GDM1 (cell line): ENCODE measurements at regions not wholly inside any gene's neighbourhood (a gene's known extent, or its start where the extent isn't known, plus 50 kb on each side); places are given as distances from the start of the nearest gene placed in this dataset.
A peak's percentile ranks its signal among the peaks of the same experiment; 100 is the strongest.

Experiments
- DNase-seq: peaks from one replicate; lab custom pipeline; 2025; lab: John Stamatoyannopoulos, UW

- no peak for DNase-seq
Observed at GRCh38 chr10:113259576-113260226, 293.2 kb upstream of the HABP2 start.

- no peak for DNase-seq
Observed at GRCh38 chr10:113261161-113261560, 291.7 kb upstream of the HABP2 start.

- no peak for DNase-seq
Observed at GRCh38 chr10:113261611-113262091, 291.2 kb upstream of the HABP2 start.

- no peak for DNase-seq
Observed at GRCh38 chr10:113263056-113263455, 289.8 kb upstream of the HABP2 start.

GRCh38 chr10:113264333-113265131 is 288.3 kb upstream of the HABP2 start:
- DNase-seq, result no peak

GRCh38 chr10:113266147-113266546 is 286.7 kb upstream of the HABP2 start:
- DNase-seq, result no peak

GRCh38 chr10:113267619-113268562 is 285.0 kb upstream of the HABP2 start:
- no peak for DNase-seq

- no peak for DNase-seq
Observed at GRCh38 chr10:113269333-113269732, 283.5 kb upstream of the HABP2 start.

- no peak for DNase-seq
Observed at GRCh38 chr10:113272511-113272910, 280.3 kb upstream of the HABP2 start.

- DNase-seq, result peak; percentile 65
Observed at GRCh38 chr10:113273181-113274163, 279.4 kb upstream of the HABP2 start.

GRCh38 chr10:113274176-113274829 is 278.6 kb upstream of the HABP2 start:
- no peak for DNase-seq

- no peak for DNase-seq
Observed at GRCh38 chr10:113278221-113278620, 274.6 kb upstream of the HABP2 start.

- no peak for DNase-seq
Observed at GRCh38 chr10:113278664-113279063, 274.2 kb upstream of the HABP2 start.

- no peak for DNase-seq
Observed at GRCh38 chr10:113279262-113279661, 273.6 kb upstream of the HABP2 start.

- no peak for DNase-seq
Observed at GRCh38 chr10:113282564-113282963, 270.3 kb upstream of the HABP2 start.

- DNase-seq, result no peak
Observed at GRCh38 chr10:113283189-113283588, 269.7 kb upstream of the HABP2 start.

- no peak for DNase-seq
Observed at GRCh38 chr10:113284635-113285034, 268.2 kb upstream of the HABP2 start.

GRCh38 chr10:113285305-113285704 is 267.5 kb upstream of the HABP2 start:
- no peak for DNase-seq

- no peak for DNase-seq
Observed at GRCh38 chr10:113287592-113287991, 265.3 kb upstream of the HABP2 start.

- no peak for DNase-seq
Observed at GRCh38 chr10:113290137-113290536, 262.7 kb upstream of the HABP2 start.

- DNase-seq, result no peak
Observed at GRCh38 chr10:113291413-113291812, 261.4 kb upstream of the HABP2 start.
